Adipocyte (in vitro differentiated cells): ENCODE measurements at regions not wholly inside any gene's neighbourhood (a gene's known extent, or its start where the extent isn't known, plus 50 kb on each side); places are given as distances from the start of the nearest gene placed in this dataset.
"Not testable (repeated sequence)": the region's sequence is repeated elsewhere in the genome, so short reads cannot be mapped to it uniquely, and the experiment has no call there.

Experiments used
- DNase-seq: peaks from one replicate; pipeline ENCODE4 v3.0.0-alpha.2; 2015; ENCODE audit warnings: low read depth
- H3K27me3 ChIP-seq: replicated peaks from 2 replicates; pipeline ENCODE4 v1.7.0; 2013; ENCODE audit warnings: mild to moderate bottlenecking, low read length, moderate library complexity; ENCODE audit not compliant: control insufficient read depth, insufficient read depth
- H3K36me3 ChIP-seq: 2 replicates; pipeline ENCODE4 v1.7.0; 2013; ENCODE audit warnings: low read length, mild to moderate bottlenecking, moderate library complexity; ENCODE audit not compliant: control insufficient read depth, insufficient read depth, severe bottlenecking
- H3K4me1 ChIP-seq: 2 replicates; pipeline ENCODE4 v1.7.0; 2013; ENCODE audit warnings: mild to moderate bottlenecking, low read length, moderate library complexity; ENCODE audit not compliant: control insufficient read depth, insufficient read depth
- H3K4me3 ChIP-seq: 2 replicates; pipeline ENCODE4 v1.7.0; 2013; ENCODE audit warnings: mild to moderate bottlenecking, low read length, moderate library complexity
- H3K9ac ChIP-seq: 2 replicates; pipeline ENCODE4 v1.7.0; 2013; ENCODE audit warnings: mild to moderate bottlenecking, low read length, moderate library complexity
- H3K9me3 ChIP-seq: 2 replicates; pipeline ENCODE4 v1.7.0; 2013; ENCODE audit warnings: mild to moderate bottlenecking, low read length, moderate library complexity; ENCODE audit not compliant: control insufficient read depth

DNA sequence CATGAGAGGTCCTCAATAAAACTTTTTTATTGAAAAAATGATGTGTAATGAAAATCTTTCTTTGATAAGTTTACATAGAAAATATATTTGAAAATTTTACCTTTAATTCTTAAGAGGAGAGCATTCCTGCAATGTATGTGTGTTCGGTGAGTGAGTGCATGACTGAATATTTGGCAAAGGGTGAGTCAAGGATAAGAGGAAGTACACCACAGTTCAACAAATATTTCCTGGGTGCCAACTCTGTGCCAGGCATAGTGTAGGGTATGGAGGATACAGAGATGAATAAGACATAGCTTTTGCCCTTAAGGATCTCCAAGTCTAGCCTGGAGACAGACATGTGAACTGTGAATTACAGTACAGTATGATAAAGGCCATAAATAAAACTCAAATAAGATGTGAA is 84.7 kb upstream of the GPR101 start:
- Histone ChIP-seq H3K9me3 (no peaks in the 10 kb centered on the region), H3K9ac (no peak overlapping the region), H3K4me1 (peaks cover 3% of the 10 kb centered on the region), H3K4me3 (no peak overlapping the region), H3K27me3 (peaks cover 5% of the 10 kb centered on the region), H3K36me3 (no peaks in the 10 kb centered on the region)
- no peak for DNase-seq

DNA sequence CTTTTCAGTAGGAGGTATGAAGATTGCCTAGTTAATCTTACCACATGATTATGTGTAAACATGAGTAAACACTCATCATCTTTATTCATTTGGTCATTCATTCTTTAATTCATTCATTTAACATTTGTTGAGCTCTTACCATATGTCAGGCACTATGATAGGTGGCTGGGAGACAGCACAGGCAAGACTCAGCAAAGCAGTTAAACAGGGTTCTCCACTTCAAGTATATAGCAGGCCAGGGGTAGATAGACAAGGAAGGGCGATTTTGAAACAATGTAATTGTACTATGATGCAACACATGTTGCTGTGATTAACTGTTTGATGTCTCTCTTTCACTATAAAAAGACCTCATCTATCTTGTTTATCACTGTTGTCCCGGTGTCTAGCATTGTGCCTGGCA is 84.3 kb upstream of the GPR101 start:
- Histone ChIP-seq H3K9me3 (no peaks in the 10 kb centered on the region), H3K36me3 (no peaks in the 10 kb centered on the region), H3K4me3 (no peak overlapping the region), H3K4me1 (peaks cover 3% of the 10 kb centered on the region), H3K27me3 (peaks cover 5% of the 10 kb centered on the region), H3K9ac (no peak overlapping the region)
- no peak for DNase-seq

DNA sequence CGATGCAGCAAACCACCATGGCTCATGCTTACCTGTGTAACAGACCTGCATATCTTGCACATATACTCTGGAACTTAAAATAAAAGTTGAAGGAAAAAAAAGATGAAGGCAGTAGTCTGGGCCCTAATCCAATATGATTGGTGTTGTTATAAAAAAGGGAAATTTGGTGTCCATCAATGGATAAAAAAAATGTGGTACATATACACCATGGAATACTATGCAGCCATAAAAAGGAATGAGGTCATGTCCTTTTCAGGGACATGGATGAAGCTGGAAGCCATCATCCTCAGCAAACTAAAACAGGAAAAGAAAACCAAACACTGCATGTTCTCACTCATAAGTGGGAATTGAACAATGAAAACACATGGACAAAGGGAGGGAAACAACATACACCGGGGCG is 74.1 kb upstream of the GPR101 start:
- not testable (repeated sequence) for H3K4me3 ChIP-seq, H3K36me3 ChIP-seq, H3K9me3 ChIP-seq, DNase-seq, H3K4me1 ChIP-seq, H3K9ac ChIP-seq, H3K27me3 ChIP-seq

DNA sequence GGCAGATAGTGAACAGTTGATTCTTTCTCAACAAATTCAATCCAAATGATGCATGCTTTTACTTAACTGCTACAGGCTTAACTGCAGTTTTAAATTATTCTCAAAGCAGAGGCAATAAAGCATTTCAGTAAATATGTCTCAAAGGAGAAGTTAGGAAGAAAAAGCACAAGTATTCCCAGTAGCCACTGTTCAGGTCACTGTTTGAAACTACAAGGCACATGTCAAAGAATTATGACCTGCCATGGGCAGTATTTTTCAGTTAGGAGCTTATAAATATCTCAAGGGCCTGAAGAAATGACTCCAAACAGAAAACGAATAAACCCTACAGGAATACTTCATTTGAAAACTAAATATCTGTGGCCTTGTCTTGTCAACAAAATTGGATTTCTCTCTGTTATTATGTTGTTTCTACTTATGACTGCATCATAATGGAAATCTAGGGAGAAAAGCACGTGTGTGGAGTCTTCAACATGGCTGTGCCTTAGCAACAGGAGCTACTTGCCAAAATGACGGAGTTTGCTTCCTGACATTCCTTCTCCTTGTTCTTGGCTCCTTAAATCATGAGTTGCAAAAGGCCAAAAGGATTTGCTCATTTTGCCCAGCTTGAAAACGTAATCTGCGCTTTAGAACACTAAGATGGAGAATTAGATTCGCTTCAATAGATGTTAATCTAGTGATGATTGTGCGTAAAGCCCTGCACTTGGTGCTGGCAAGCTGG is 67.6 kb upstream of the GPR101 start:
- no peak overlapping the region for H3K9ac ChIP-seq
- H3K4me1 ChIP-seq = no peaks in the 10 kb centered on the region
- H3K9me3 ChIP-seq = no peaks in the 10 kb centered on the region
- no peak overlapping the region for H3K4me3 ChIP-seq
- no peak for DNase-seq
- H3K36me3 ChIP-seq = no peaks in the 10 kb centered on the region
- peaks cover 6% of the 10 kb centered on the region for H3K27me3 ChIP-seq
